ENCODE measurements at regions not wholly inside any gene's neighbourhood (a gene's known extent, or its start where the extent isn't known, plus 50 kb on each side); places are given as distances from the start of the nearest gene placed in this dataset.

DNA sequence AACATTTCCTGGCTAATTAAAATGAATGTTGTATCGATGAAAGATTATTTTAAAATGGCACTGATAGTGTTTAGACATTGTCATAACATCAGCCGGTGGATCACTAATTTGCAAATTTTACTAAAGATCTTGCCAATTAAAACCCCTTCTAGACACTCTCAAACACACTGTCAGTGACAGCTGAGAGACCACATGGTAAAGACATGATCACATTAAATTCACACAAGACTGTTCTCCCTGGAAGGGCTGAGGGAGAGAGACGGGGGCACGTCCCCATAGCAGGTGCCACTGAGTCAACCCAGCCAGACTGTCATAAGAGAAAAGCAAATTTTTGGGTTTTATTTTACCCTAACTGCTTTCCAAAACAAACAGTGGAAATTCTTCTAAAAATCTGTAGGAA is 306.0 kb downstream of the TXNL1 start:
- H3K9me2 ChIP-seq (ENCODE audit: low read depth, low read length): no peaks in the 10 kb centered on the region
- H2AFZ ChIP-seq (ENCODE audit: low read length): no peak overlapping the region
- no peak overlapping the region for H3K9ac ChIP-seq (ENCODE audit: low read length)
- H4K20me1 ChIP-seq (ENCODE audit: insufficient read depth, low read length): no peaks in the 10 kb centered on the region
- no peaks in the 10 kb centered on the region for H3K4me1 ChIP-seq (ENCODE audit: insufficient read depth, low read length, severe bottlenecking)
- H3K27me3 ChIP-seq (ENCODE audit: insufficient read depth, low read length): no peaks in the 10 kb centered on the region
- no peaks in the 10 kb centered on the region for H3K9me3 ChIP-seq (ENCODE audit: low read length)
- TF ChIP-seq CTCF (IDR thresholded peaks at IDR 0.05; ENCODE audit: low read length) (no peak), EZH2 (IDR thresholded peaks at IDR 0.05; ENCODE audit: borderline replicate concordance, low read length) (no peak)
- no peaks in the 10 kb centered on the region for H3K36me3 ChIP-seq (ENCODE audit: insufficient read depth, low read length)
- H3K27ac ChIP-seq (ENCODE audit: low read depth, low read length, poor library complexity, severe bottlenecking): no peak overlapping the region
- H3F3A ChIP-seq (ENCODE audit: insufficient read depth, low read length): no peaks in the 10 kb centered on the region
- H3K79me2 ChIP-seq (ENCODE audit: insufficient read depth, low read length): no peaks in the 10 kb centered on the region
- H3K4me3 ChIP-seq (ENCODE audit: low read depth, low read length, poor library complexity, severe bottlenecking): no peak overlapping the region
- no peak overlapping the region for H3K4me2 ChIP-seq (ENCODE audit: low read length)

GRCh38 chr18:56330366-56331110 is 307.9 kb downstream of the TXNL1 start:
- Histone ChIP-seq H3K79me2 (ENCODE audit: insufficient read depth, low read length) (no peaks in the 10 kb centered on the region), H3K9me3 (ENCODE audit: low read length) (no peaks in the 10 kb centered on the region), H3K27ac (ENCODE audit: low read depth, low read length, poor library complexity, severe bottlenecking) (no peak overlapping the region), H3K4me3 (ENCODE audit: low read depth, low read length, poor library complexity, severe bottlenecking) (no peak overlapping the region), H3K9ac (ENCODE audit: low read length) (no peak overlapping the region), H3K4me2 (ENCODE audit: low read length) (no peak overlapping the region), H3K9me2 (ENCODE audit: low read depth, low read length) (no peaks in the 10 kb centered on the region), H2AFZ (ENCODE audit: low read length) (no peak overlapping the region), H3K4me1 (ENCODE audit: insufficient read depth, low read length, severe bottlenecking) (no peaks in the 10 kb centered on the region), H4K20me1 (ENCODE audit: insufficient read depth, low read length) (no peaks in the 10 kb centered on the region), H3K36me3 (ENCODE audit: insufficient read depth, low read length) (no peaks in the 10 kb centered on the region), H3F3A (ENCODE audit: insufficient read depth, low read length) (no peaks in the 10 kb centered on the region), H3K27me3 (ENCODE audit: insufficient read depth, low read length) (no peaks in the 10 kb centered on the region)
- TF ChIP-seq CTCF (IDR thresholded peaks at IDR 0.05; ENCODE audit: low read length) (no peak), EZH2 (IDR thresholded peaks at IDR 0.05; ENCODE audit: borderline replicate concordance, low read length) (no peak)

GRCh38 chr18:56329536-56329935 is 308.9 kb downstream of the TXNL1 start:
- Histone ChIP-seq H2AFZ (ENCODE audit: low read length) (no peak overlapping the region), H3K4me2 (ENCODE audit: low read length) (no peak overlapping the region), H4K20me1 (ENCODE audit: insufficient read depth, low read length) (no peaks in the 10 kb centered on the region), H3K79me2 (ENCODE audit: insufficient read depth, low read length) (no peaks in the 10 kb centered on the region), H3K9ac (ENCODE audit: low read length) (no peak overlapping the region), H3K36me3 (ENCODE audit: insufficient read depth, low read length) (no peaks in the 10 kb centered on the region), H3K9me3 (ENCODE audit: low read length) (no peaks in the 10 kb centered on the region), H3K27me3 (ENCODE audit: insufficient read depth, low read length) (no peaks in the 10 kb centered on the region), H3K9me2 (ENCODE audit: low read depth, low read length) (no peaks in the 10 kb centered on the region), H3K27ac (ENCODE audit: low read depth, low read length, poor library complexity, severe bottlenecking) (no peak overlapping the region), H3K4me1 (ENCODE audit: insufficient read depth, low read length, severe bottlenecking) (no peaks in the 10 kb centered on the region), H3K4me3 (ENCODE audit: low read depth, low read length, poor library complexity, severe bottlenecking) (no peak overlapping the region), H3F3A (ENCODE audit: insufficient read depth, low read length) (no peaks in the 10 kb centered on the region)
- TF ChIP-seq EZH2 (IDR thresholded peaks at IDR 0.05; ENCODE audit: borderline replicate concordance, low read length): no peak
- no peak for TF ChIP-seq CTCF (IDR thresholded peaks at IDR 0.05; ENCODE audit: low read length)

All from OCI-LY1 (cell line).